ENCODE measurements at regions not wholly inside any gene's neighbourhood (a gene's known extent, or its start where the extent isn't known, plus 50 kb on each side); places are given as distances from the start of the nearest gene placed in this dataset.

- TF ChIP-seq CTCF (IDR thresholded peaks at IDR 0.05; ENCODE audit: low read depth, low read length) (no peak), POLR2A (IDR thresholded peaks at IDR 0.05; ENCODE audit: extremely low read depth, insufficient read length) (no peak), MAX (IDR thresholded peaks at IDR 0.05; ENCODE audit: low read depth, low read length) (no peak)
These were observed 89.1 kb upstream of the CPSF6 start for GRCh38 chr12:69150083-69150795.
